ENCODE measurements at regions not wholly inside any gene's neighbourhood (a gene's known extent, or its start where the extent isn't known, plus 50 kb on each side); places are given as distances from the start of the nearest gene placed in this dataset.
A peak's percentile ranks its signal among the peaks of the same experiment; 100 is the strongest.

DNA sequence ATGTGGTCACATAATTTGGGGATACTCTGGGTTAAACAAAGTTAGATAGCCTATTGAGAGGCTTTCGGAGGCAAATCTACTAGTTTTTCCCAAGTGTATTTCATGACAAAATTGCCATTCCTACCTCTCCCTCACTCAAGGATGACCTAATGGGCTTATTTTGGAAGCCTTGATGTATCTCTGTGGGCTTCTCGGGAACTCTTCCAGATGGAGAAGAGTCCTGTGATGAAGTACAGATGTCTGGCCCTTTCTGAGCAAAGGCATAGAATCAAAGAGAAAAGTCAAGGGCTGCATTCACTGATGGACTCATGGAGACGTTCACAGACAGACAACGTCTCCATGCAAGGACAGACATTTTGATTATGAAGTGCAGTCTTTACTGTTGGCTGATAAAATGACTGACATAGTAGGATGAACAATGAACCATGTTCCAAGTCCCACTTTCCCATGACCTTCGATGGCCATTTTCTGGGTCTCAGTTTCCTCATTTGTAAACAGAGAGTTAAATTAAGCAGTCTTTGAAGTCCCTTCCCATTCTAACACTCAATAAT is 347.2 kb upstream of the CD180 start:
- no peak overlapping the region for H3K4me3 ChIP-seq
- peaks cover 0 to 23% (median 0%) of the 10 kb centered on the region in 11 experiments; a peak in 3 of 22 replicates for H3K9me3 ChIP-seq (replicated peaks in 1 of 11)
- H3K9ac ChIP-seq, result no peak overlapping the region
- no peak overlapping the region for H3K4me2 ChIP-seq
- H3K27me3 ChIP-seq, result no peaks in the 10 kb centered on the region
- H4K20me1 ChIP-seq, result no peaks in the 10 kb centered on the region
- TF ChIP-seq Cebpa-rat (IDR thresholded peaks at IDR 0.05), result no peak
- no peaks in the 10 kb centered on the region for H3K36me3 ChIP-seq
- H3K27ac ChIP-seq, result no peak overlapping the region
- H3K4me1 ChIP-seq, result peaks cover 0 to 15% (median 0%) of the 10 kb centered on the region in 10 experiments; a peak in 5 of 20 replicates

DNA sequence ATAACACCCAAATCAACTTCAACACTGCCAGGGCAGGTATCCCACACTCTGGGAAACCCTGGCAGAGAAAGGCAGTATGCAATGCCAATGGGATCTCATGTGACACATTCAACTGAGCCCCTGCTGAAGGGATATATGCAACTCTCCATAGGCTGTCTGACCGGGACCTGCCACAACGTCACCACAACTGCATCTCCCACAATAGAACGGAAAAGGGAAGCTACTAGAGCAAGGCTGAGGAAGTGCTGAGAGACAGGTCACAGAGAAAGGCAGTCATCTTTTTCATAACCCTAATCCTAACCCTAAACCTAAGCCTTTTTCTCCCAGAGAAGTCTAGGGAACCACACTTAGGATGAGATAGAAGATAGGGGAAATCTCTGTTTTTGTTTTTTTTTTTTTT is 345.9 kb upstream of the CD180 start:
- TF ChIP-seq Cebpa-rat (IDR thresholded peaks at IDR 0.05), result no peak
- H3K4me2 ChIP-seq, result peak overlapping the region in 2 of 11 experiments; percentile 7 to 18; a peak in 2 of 22 replicates
- peaks cover under 1 to 19% (median 6%) of the 10 kb centered on the region in 10 experiments; a peak in 13 of 20 replicates for H3K4me1 ChIP-seq
- H3K27me3 ChIP-seq, result no peaks in the 10 kb centered on the region
- H3K9ac ChIP-seq, result no peak overlapping the region
- H3K36me3 ChIP-seq, result no peaks in the 10 kb centered on the region
- H3K27ac ChIP-seq, result no peak overlapping the region
- no peak overlapping the region for H3K4me3 ChIP-seq
- H4K20me1 ChIP-seq, result no peaks in the 10 kb centered on the region
- peaks cover 0 to 23% (median 0%) of the 10 kb centered on the region in 11 experiments; a peak in 3 of 22 replicates for H3K9me3 ChIP-seq (replicated peaks in 1 of 11)

DNA sequence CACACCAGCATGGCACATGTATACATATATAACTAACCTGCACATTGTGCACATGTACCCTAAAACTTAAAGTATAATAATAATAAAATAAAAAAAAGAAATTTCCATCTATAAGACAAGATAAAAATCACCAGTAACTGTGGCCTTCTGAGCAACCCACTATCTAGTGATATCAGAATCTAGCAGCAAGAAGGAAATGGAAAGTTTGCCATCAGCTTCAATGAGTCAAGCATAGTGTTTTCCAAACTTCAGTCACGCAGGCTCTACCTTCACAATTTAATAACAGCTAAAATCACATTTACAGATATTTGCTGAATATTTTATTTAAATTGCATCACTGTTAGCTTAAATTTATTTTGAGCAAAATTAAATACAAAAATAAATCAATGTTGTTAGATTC is 345.3 kb upstream of the CD180 start:
- no peak overlapping the region for H3K9ac ChIP-seq
- H3K9me3 ChIP-seq (replicated peaks in 1 of 11), result peaks cover 0 to 23% (median 0%) of the 10 kb centered on the region in 11 experiments; a peak in 3 of 22 replicates
- H4K20me1 ChIP-seq, result no peaks in the 10 kb centered on the region
- peaks cover 6 to 25% (median 10%) of the 10 kb centered on the region in 10 experiments; a peak in 16 of 20 replicates for H3K4me1 ChIP-seq
- TF ChIP-seq Cebpa-rat (IDR thresholded peaks at IDR 0.05), result no peak
- no peak overlapping the region for H3K4me3 ChIP-seq
- no peaks in the 10 kb centered on the region for H3K36me3 ChIP-seq
- H3K27me3 ChIP-seq, result no peaks in the 10 kb centered on the region
- H3K27ac ChIP-seq, result no peak overlapping the region
- peak overlapping the region in 1 of 11 experiments; percentile 18; a peak in 1 of 22 replicates for H3K4me2 ChIP-seq

DNA sequence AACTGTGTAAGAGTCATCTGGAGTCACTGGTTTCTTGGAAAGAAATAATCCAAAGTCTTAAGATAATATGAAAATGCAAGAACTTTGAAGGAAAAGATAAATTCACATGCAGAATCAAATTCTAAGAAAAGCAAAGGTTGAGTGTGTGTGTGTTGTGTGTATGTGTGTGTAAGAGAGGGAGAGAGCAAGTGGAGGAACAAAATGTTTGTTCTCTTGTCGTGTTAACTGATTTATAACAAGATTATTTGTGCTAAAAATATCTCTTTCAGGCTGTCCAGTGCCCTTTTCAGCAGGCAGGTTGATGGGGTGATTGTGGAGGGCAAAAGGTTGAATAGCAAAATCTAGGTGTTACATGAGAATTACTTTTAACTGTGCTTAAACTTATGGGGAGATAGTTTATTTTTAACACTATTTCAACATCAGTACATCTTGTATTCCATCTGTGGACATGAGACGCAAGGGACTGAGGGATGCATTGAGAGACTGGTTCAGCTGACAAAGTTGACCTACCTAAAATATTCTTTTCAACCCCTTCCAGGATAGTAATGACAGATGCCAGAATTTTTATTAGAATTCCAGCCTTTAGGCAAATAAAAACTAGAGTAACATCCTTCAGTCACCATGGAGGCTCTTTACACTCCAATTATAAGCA is 342.4 kb upstream of the CD180 start:
- H3K27ac ChIP-seq, result no peak overlapping the region
- peaks cover 6 to 21% (median 8%) of the 10 kb centered on the region in 10 experiments; a peak in 16 of 20 replicates for H3K4me1 ChIP-seq
- no peaks in the 10 kb centered on the region for H4K20me1 ChIP-seq
- no peak for TF ChIP-seq Cebpa-rat (IDR thresholded peaks at IDR 0.05)
- no peak overlapping the region for H3K4me2 ChIP-seq
- peaks cover 0 to 2% (median 0%) of the 10 kb centered on the region in 11 experiments; a peak in 2 of 22 replicates for H3K9me3 ChIP-seq (replicated peaks in 1 of 11)
- H3K4me3 ChIP-seq, result no peak overlapping the region
- no peaks in the 10 kb centered on the region for H3K27me3 ChIP-seq
- no peak overlapping the region for H3K9ac ChIP-seq
- H3K36me3 ChIP-seq, result no peaks in the 10 kb centered on the region

DNA sequence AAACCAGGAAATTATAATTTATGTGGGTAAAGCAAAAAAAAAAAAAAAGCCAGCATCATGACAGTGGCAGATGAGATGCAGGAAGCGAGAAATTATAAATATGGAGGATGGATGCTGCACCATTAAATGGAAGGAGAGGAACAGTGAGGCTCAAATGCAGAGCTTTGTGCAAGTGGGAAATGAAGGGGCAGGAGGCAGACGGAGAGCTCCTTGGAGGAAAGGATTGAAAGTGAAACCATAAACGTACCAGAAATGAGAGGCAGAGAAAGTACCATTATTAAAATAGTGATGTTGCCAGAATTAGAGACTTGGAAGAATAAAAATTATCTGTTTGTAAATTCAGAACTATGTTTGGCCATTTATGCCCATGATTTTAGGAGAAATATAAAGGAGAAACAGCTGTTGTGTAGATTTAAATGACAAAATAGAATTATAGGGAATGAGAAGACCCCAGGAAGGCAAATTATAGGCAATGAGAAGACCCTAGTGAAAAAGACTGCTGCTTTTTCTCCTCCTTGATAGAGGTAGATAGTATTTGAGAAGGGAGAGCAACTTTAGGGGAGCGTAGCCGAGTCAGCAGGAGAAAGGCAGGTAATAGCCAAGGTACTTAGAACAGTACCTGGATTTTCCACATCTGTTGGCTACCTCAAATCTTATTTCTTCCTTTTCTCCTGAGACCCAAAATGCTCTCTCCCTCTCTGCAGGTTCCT is 341.0 kb upstream of the CD180 start:
- H3K4me3 ChIP-seq, result no peak overlapping the region
- H3K27ac ChIP-seq, result no peak overlapping the region
- H3K9me3 ChIP-seq (replicated peaks in 1 of 11), result no peaks in the 10 kb centered on the region

DNA sequence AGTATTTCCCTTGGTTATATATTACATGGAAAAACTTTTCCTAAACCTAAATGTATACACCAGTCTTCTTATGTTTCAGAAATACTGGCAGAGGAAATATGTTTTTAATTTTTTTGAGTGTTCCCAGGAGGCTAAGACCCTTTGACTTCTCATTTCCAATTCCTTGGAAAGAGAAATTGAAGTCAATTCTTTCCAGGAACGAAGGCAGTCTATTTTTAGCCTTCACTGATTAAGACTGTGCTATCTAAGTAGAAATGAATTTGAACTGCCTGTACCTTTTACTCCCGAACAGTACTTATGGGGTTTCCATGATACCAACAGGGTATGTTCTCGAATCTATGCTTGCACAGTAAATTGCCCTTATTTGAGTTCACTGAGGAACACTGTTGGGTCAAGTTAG is 340.3 kb upstream of the CD180 start:
- peak overlapping the region in 7 of 11 experiments; percentile 35 to 63 (median 49); a peak in 9 of 22 replicates for H3K4me2 ChIP-seq
- no peaks in the 10 kb centered on the region for H4K20me1 ChIP-seq
- no peaks in the 10 kb centered on the region for H3K27me3 ChIP-seq
- H3K4me3 ChIP-seq, result no peak overlapping the region
- no peak overlapping the region for H3K9ac ChIP-seq
- TF ChIP-seq Cebpa-rat (IDR thresholded peaks at IDR 0.05), result no peak
- H3K27ac ChIP-seq, result no peak overlapping the region
- H3K4me1 ChIP-seq, result peaks cover 0 to 14% (median 8%) of the 10 kb centered on the region in 10 experiments; a peak in 14 of 20 replicates
- no peaks in the 10 kb centered on the region for H3K9me3 ChIP-seq (replicated peaks in 1 of 11)
- H3K36me3 ChIP-seq, result no peaks in the 10 kb centered on the region

More for the DNA sequence above, 341.0 kb upstream of the CD180 start:
- H3K4me1 ChIP-seq, result peaks cover 5 to 17% (median 8%) of the 10 kb centered on the region in 10 experiments; a peak in 16 of 20 replicates
- H3K9ac ChIP-seq, result no peak overlapping the region
- H4K20me1 ChIP-seq, result no peaks in the 10 kb centered on the region
- H3K4me2 ChIP-seq, result peak overlapping the region; percentile 28 to 63 (median 49)
- no peaks in the 10 kb centered on the region for H3K36me3 ChIP-seq
- no peak for TF ChIP-seq Cebpa-rat (IDR thresholded peaks at IDR 0.05)
- no peaks in the 10 kb centered on the region for H3K27me3 ChIP-seq

DNA sequence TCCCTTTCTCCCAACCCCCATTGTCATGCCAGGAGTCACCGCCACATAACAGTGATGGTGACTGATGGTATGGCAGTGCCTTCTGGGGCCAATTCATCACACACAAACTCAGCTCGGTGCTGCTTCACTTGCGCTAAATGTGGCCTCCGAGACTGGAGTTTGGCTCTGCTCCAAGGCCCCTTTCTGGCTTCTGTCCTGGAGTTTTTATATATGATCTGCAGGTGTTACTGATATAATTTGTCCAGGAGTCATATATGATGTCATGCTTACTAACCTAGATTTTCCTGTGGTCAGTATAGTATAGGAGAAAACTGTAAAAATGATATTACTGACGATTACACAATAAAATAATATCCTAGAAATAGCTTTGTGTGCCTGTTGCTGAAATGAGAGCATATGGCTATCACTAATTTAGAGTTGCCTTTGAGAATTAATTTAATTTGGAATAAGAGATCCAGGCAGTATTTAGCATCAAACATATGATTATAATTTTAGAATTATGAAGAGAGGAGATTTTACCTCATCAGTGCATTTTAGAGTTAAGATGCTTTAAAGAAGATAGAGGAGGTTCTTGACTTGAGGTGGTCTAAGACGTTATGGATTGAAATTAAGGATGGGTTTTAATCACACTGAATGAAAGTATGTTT is 334.1 kb upstream of the CD180 start:
- Histone ChIP-seq H3K36me3 (no peaks in the 10 kb centered on the region), H3K9ac (no peak overlapping the region), H3K27ac (no peak overlapping the region), H3K4me2 (no peak overlapping the region), H4K20me1 (no peaks in the 10 kb centered on the region), H3K4me1 (peaks cover 0 to 16% (median 9%) of the 10 kb centered on the region in 10 experiments; a peak in 14 of 20 replicates), H3K27me3 (no peaks in the 10 kb centered on the region), H3K9me3 (replicated peaks in 1 of 11) (peaks cover 10 to 16% (median 14%) of the 10 kb centered on the region in 11 experiments; a peak in 19 of 22 replicates), H3K4me3 (no peak overlapping the region)
- TF ChIP-seq Cebpa-rat (IDR thresholded peaks at IDR 0.05), result no peak

DNA sequence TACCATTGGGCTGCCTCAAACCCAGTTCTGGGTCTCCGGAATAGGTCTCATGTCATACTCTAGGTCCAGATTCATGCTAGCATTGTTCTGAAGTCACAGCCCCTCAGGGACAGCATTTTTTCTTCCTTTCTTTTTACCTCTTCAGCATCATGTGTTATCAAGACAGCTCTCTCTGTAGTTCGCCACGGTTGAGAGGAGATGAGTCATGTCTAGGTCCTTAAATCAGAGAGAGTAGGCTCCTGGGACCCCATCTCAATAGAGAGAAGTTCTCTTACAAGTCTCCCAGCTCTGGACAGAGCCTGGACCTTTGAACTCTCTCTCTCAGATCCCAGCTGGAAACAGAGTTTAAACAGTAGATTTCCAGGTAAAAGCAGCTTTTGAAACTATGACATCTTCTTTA is 332.4 kb upstream of the CD180 start:
- no peaks in the 10 kb centered on the region for H3K36me3 ChIP-seq
- no peak overlapping the region for H3K4me3 ChIP-seq
- no peaks in the 10 kb centered on the region for H4K20me1 ChIP-seq
- H3K9me3 ChIP-seq (replicated peaks in 1 of 11), result peaks cover 12 to 20% (median 17%) of the 10 kb centered on the region in 11 experiments; a peak in 19 of 22 replicates
- peak overlapping the region in 6 of 11 experiments; percentile 0 to 37 (median 14); a peak in 1 of 22 replicates for H3K4me2 ChIP-seq
- TF ChIP-seq Cebpa-rat (IDR thresholded peaks at IDR 0.05), result no peak
- no peak overlapping the region for H3K27ac ChIP-seq
- no peak overlapping the region for H3K9ac ChIP-seq
- peaks cover 0 to 16% (median 9%) of the 10 kb centered on the region in 10 experiments; a peak in 14 of 20 replicates for H3K4me1 ChIP-seq
- no peaks in the 10 kb centered on the region for H3K27me3 ChIP-seq

Measured in BLaER1 treated with 17β-estradiol and CSF1 and Interleukin-3, amounts not matched to agents 10 nM and 100 nM (cell line).